Ovary (tissue), 7 donors: ENCODE measurements at regions not wholly inside any gene's neighbourhood (a gene's known extent, or its start where the extent isn't known, plus 50 kb on each side); places are given as distances from the start of the nearest gene placed in this dataset.

Source experiments
- DNase-seq, 5 donors: peaks; one replicate each; pipeline ENCODE4 v3.0.0-alpha.2; 2019 to 2020
- H3K27ac ChIP-seq, 2 donors: fragments of 200-600 bp; one replicate each; pipeline versions ENCODE4 v1.5.1 to v1.8.0; 2019 to 2022
- H3K27me3 ChIP-seq: fragments of 200-600 bp; one replicate; pipeline ENCODE4 v1.8.0; 2022
- H3K36me3 ChIP-seq: fragments of 200-600 bp; sonication (generic); one replicate; pipeline ENCODE4 v1.5.1; 2019
- H3K4me1 ChIP-seq: one replicate; pipeline ENCODE4 v1.8.1; 2013; ENCODE audit warnings: mild to moderate bottlenecking, moderate library complexity; ENCODE audit not compliant: insufficient read depth
- H3K4me3 ChIP-seq: fragments of 200-600 bp; sonication (generic); one replicate; pipeline ENCODE4 v1.5.1; 2017
- H3K9me3 ChIP-seq, 2 donors: fragments of 200-600 bp in 1 of 2; sonication (generic) in 1 of 2; one replicate each; pipeline versions ENCODE4 v1.5.1 to v1.8.1; 2013 to 2019; ENCODE audit warnings: mild to moderate bottlenecking in 1 of 2, moderate library complexity in 1 of 2
- EP300 ChIP-seq: sonication (generic); formaldehyde crosslinking; IDR thresholded peaks from one replicate; pipeline ENCODE4 v1.6.1; 2017; ENCODE audit warnings: antibody characterized with exemption
- POLR2A ChIP-seq: fragments of 450-650 bp; IDR thresholded peaks from one replicate; pipeline ENCODE4 v1.6.1; 2017; ENCODE audit warnings: antibody characterized with exemption, mild to moderate bottlenecking, moderate library complexity
- WGBS, 3 donors: extraction: QIAGEN DNeasy Blood & Tissue Kit in 1 of 3; methylation state at CpG; one replicate each; pipeline versions ENCODE4 v1.1.5 to v1.1.7; 2013 to 2017; 5-methylcytosine and 5-hydroxymethylcytosine counted together
- intact Hi-C, 4 donors: fragments of 100-400 bp; cut with DNase I; formaldehyde crosslinking; loops; one replicate each; pipeline versions ENCODE4 v1.11.0 to v1.15.1; 2022 to 2023
- TF ChIP-seq, protein P1 (sequence below), 3 donors: fragments of 450-650 bp in 2 of 3; fragments of 200-600 bp in 1 of 3; IDR thresholded peaks; one replicate each; pipeline versions ENCODE4 v1.5.1 to v1.8.0; 2016 to 2022; ENCODE audit warnings: antibody characterized with exemption in 3 of 3, mild to moderate bottlenecking in 1 of 3
- donor health status: DM: no; HTN: no; CAD: no; lungs with moderate emphysema.
- donor health status: DM: no; HTN: no; CAD: no.
- donor health status: Bipolar disorder and iron deficiency.
- donor health status: DM: no; HTN: no; CAD: no.
- donor health status: DM: yes; HTN: yes; CAD: no.

GRCh38 chr2:36267194-36267593, 88.4 kb upstream of the CRIM1 start:
- no peaks in the 10 kb centered on the region for H3K9me3 ChIP-seq
- 89 to 94% (median 92%) methylated on average over 1 of the region's 1 CpG for WGBS, 3 donors
- no peak overlapping the region for H3K27ac ChIP-seq
- TF ChIP-seq, protein P1, sequence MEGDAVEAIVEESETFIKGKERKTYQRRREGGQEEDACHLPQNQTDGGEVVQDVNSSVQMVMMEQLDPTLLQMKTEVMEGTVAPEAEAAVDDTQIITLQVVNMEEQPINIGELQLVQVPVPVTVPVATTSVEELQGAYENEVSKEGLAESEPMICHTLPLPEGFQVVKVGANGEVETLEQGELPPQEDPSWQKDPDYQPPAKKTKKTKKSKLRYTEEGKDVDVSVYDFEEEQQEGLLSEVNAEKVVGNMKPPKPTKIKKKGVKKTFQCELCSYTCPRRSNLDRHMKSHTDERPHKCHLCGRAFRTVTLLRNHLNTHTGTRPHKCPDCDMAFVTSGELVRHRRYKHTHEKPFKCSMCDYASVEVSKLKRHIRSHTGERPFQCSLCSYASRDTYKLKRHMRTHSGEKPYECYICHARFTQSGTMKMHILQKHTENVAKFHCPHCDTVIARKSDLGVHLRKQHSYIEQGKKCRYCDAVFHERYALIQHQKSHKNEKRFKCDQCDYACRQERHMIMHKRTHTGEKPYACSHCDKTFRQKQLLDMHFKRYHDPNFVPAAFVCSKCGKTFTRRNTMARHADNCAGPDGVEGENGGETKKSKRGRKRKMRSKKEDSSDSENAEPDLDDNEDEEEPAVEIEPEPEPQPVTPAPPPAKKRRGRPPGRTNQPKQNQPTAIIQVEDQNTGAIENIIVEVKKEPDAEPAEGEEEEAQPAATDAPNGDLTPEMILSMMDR (IDR thresholded peaks at IDR 0.05), result no peak
- TF ChIP-seq EP300 (no peak), POLR2A (no peak)
- intact Hi-C loops, result no loop called here
- no peak for DNase-seq
- H3K4me1 ChIP-seq, result no peaks in the 10 kb centered on the region
- no peak overlapping the region for H3K4me3 ChIP-seq
- H3K36me3 ChIP-seq, result no peaks in the 10 kb centered on the region
- no peaks in the 10 kb centered on the region for H3K27me3 ChIP-seq

GRCh38 chr2:36266536-36267121, 88.9 kb upstream of the CRIM1 start:
- H3K4me3 ChIP-seq, result no peak overlapping the region
- no peak overlapping the region for H3K27ac ChIP-seq
- no peaks in the 10 kb centered on the region for H3K4me1 ChIP-seq
- TF ChIP-seq, protein P1 (IDR thresholded peaks at IDR 0.05), result no peak
- no peak for TF ChIP-seq POLR2A
- TF ChIP-seq EP300, result no peak
- intact Hi-C loops, result no loop called here
- 86 to 98% (median 93%) methylated on average over 2 of the region's 2 CpGs for WGBS, 3 donors
- no peaks in the 10 kb centered on the region for H3K27me3 ChIP-seq
- no peaks in the 10 kb centered on the region for H3K36me3 ChIP-seq
- no peak for DNase-seq
- no peaks in the 10 kb centered on the region for H3K9me3 ChIP-seq

DNA sequence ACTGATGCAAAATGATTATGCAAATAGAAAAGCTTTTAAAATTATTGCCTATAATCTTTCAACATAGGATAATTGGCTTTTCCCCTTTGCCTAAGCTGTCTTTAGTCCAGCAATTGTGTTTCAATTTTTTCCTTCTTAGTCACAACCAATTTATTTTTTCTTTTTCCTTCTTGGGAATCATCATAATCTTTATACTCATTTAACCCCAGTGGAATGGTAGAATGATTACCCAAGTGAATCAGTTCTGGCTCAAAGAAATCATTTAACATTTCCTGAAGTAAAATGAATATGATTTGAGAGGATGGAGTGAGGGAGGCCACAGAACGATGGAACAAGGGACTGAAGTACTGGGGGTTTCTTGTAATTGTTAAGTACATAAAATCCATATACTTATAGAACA, 93.0 kb upstream of the CRIM1 start:
- DNase-seq, result no peak
- intact Hi-C loops, result no loop called here
- TF ChIP-seq, protein P1 (IDR thresholded peaks at IDR 0.05), result no peak
- TF ChIP-seq EP300, result no peak
- no peak for TF ChIP-seq POLR2A
- no peaks in the 10 kb centered on the region for H3K36me3 ChIP-seq
- H3K4me1 ChIP-seq, result no peaks in the 10 kb centered on the region
- WGBS, 3 donors, result 78 to 91% (median 89%) methylated on average over 1 of the region's 1 CpG
- H3K27me3 ChIP-seq, result no peaks in the 10 kb centered on the region
- no peak overlapping the region for H3K27ac ChIP-seq
- H3K9me3 ChIP-seq, result no peaks in the 10 kb centered on the region
- no peak overlapping the region for H3K4me3 ChIP-seq

DNA sequence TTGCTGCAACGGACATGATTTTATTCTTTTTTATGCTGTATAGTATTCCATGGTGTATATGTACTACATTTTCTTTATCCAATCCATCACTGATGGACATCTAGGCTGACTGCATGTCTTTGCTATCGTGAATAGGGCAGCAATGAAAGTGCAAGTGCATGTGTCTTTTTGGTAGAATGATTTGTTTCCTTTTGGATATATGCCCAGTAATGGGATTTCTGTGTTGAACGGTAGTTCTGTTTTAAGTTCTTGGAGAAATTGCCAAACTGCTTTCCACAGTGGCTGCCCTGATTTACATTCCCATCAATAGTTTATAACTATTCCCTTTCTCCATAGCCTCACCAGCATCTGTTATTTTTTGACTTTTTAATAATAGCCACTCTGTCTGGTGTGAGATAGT, 99.7 kb upstream of the CRIM1 start:
- Histone ChIP-seq H3K4me1 (no peaks in the 10 kb centered on the region), H3K9me3 (no peaks in the 10 kb centered on the region), H3K27me3 (no peaks in the 10 kb centered on the region), H3K36me3 (no peaks in the 10 kb centered on the region), H3K27ac (no peak overlapping the region), H3K4me3 (no peak overlapping the region)
- intact Hi-C loops, result no loop called here
- no peak for TF ChIP-seq POLR2A
- TF ChIP-seq, protein P1 (IDR thresholded peaks at IDR 0.05), result no peak
- no peak for TF ChIP-seq EP300
- DNase-seq, result no peak
- WGBS, 3 donors, result 35 to 45% (median 43%) methylated on average over 3 of the region's 3 CpGs
